Activated T-helper 17 cell treated with anti-CD3 and anti-CD28 coated beads, Interleukin-2, amount 50 U/mL, for 72 hours (primary cell): ENCODE measurements at regions not wholly inside any gene's neighbourhood (a gene's known extent, or its start where the extent isn't known, plus 50 kb on each side); places are given as distances from the start of the nearest gene placed in this dataset.
A peak's percentile ranks its signal among the peaks of the same experiment; 100 is the strongest.

Source experiments
- ATAC-seq: fragments of 150-1000 bp; cut with Tn5 transposase; replicated peaks from 2 replicates; pipeline ENCODE4 v1.10.0; 2021; ENCODE audit warnings: mild to moderate bottlenecking, moderate library complexity
- H3K27ac Mint-ChIP-seq: one replicate; pipeline ENCODE4 v1.8.0; 2022; ENCODE audit warnings: mixed read lengths
- H3K27me3 Mint-ChIP-seq: one replicate; pipeline ENCODE4 v1.8.0; 2022; ENCODE audit warnings: mixed read lengths
- H3K36me3 Mint-ChIP-seq: one replicate; pipeline ENCODE4 v1.8.0; 2022; ENCODE audit warnings: low read depth, mild to moderate bottlenecking, mixed read lengths
- H3K4me1 Mint-ChIP-seq: one replicate; pipeline ENCODE4 v1.8.0; 2022; ENCODE audit warnings: mixed read lengths
- H3K4me3 Mint-ChIP-seq: one replicate; pipeline ENCODE4 v1.8.0; 2022; ENCODE audit warnings: mild to moderate bottlenecking, mixed read lengths
- H3K9me3 Mint-ChIP-seq: one replicate; pipeline ENCODE4 v1.8.0; 2022; ENCODE audit warnings: mixed read lengths

DNA sequence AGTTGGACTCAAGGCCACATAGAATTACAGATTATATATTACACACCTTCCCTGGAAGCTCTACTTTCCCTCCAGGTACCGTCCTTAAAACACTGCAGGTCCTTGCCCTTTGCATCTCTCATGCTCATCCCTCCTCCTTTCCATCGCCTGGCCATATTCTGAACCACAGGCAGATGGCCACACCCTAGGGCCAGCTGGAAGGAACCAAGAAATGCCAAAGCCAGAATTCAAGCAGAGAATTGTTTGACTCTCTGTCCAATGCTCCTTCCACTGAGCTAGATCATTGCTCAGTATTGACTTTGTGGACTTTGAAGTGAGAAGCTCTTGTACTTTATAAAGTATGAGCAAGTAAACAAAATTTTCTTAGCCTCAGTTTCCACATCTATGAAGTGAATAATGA lies 170.3 kb upstream of the SLC24A5 start:
- no peak overlapping the region for H3K4me3 Mint-ChIP-seq
- no peaks in the 10 kb centered on the region for H3K4me1 Mint-ChIP-seq
- peaks cover 3% of the 10 kb centered on the region for H3K9me3 Mint-ChIP-seq
- no peaks in the 10 kb centered on the region for H3K36me3 Mint-ChIP-seq
- no peak for ATAC-seq
- no peaks in the 10 kb centered on the region for H3K27me3 Mint-ChIP-seq
- H3K27ac Mint-ChIP-seq: no peak overlapping the region

GRCh38 chr15:47951781-47952180 lies 169.0 kb upstream of the SLC24A5 start:
- Mint-ChIP-seq H3K36me3 (no peaks in the 10 kb centered on the region), H3K4me3 (no peak overlapping the region), H3K27ac (no peak overlapping the region), H3K9me3 (peaks cover 3% of the 10 kb centered on the region), H3K27me3 (peaks cover 5% of the 10 kb centered on the region), H3K4me1 (no peaks in the 10 kb centered on the region)
- ATAC-seq: no peak

DNA sequence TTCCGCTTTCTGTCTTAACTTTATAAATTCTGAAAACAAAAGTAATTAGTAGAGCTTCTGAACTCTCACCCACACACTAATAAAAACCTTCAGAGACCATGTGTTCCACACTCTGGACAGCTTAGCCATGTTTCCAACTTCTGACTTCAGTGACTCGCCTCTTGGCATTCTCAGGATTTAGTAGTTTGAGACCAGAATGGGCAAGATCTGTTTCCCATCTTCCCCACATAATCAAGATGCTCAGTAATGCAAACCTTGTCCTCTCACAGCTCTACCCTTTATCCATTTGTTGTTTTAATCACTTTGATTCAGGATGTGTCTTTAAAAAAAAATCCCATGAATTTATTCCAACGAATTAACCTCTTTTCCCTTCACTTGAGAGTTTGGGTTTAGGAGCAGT lies 166.6 kb upstream of the SLC24A5 start:
- H3K27me3 Mint-ChIP-seq: peaks cover 5% of the 10 kb centered on the region
- H3K27ac Mint-ChIP-seq: no peak overlapping the region
- H3K9me3 Mint-ChIP-seq: peaks cover 3% of the 10 kb centered on the region
- ATAC-seq: no peak
- H3K36me3 Mint-ChIP-seq: no peaks in the 10 kb centered on the region
- H3K4me1 Mint-ChIP-seq: no peaks in the 10 kb centered on the region
- H3K4me3 Mint-ChIP-seq: no peak overlapping the region

DNA sequence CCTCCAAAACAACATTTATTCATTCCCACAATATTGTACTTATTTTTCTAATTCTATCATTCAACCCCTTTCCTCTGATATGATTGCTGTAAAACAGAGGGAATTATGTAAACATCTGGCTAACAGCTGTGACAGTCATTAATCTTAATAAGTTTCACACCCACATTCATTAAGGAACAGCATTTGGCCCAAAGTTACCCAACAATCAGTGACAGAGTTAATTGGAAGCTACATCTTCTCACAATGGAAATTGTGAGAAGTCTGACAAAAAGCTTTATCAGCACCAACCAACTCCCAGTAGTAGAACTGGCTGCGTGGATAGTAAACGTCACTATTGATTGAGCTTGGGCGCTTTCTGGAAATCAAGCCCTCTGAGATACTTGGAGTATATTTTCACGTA lies 165.8 kb upstream of the SLC24A5 start:
- peaks cover 3% of the 10 kb centered on the region for H3K9me3 Mint-ChIP-seq
- no peaks in the 10 kb centered on the region for H3K4me1 Mint-ChIP-seq
- ATAC-seq: no peak
- H3K4me3 Mint-ChIP-seq: no peak overlapping the region
- no peaks in the 10 kb centered on the region for H3K36me3 Mint-ChIP-seq
- H3K27me3 Mint-ChIP-seq: peaks cover 8% of the 10 kb centered on the region
- no peak overlapping the region for H3K27ac Mint-ChIP-seq

DNA sequence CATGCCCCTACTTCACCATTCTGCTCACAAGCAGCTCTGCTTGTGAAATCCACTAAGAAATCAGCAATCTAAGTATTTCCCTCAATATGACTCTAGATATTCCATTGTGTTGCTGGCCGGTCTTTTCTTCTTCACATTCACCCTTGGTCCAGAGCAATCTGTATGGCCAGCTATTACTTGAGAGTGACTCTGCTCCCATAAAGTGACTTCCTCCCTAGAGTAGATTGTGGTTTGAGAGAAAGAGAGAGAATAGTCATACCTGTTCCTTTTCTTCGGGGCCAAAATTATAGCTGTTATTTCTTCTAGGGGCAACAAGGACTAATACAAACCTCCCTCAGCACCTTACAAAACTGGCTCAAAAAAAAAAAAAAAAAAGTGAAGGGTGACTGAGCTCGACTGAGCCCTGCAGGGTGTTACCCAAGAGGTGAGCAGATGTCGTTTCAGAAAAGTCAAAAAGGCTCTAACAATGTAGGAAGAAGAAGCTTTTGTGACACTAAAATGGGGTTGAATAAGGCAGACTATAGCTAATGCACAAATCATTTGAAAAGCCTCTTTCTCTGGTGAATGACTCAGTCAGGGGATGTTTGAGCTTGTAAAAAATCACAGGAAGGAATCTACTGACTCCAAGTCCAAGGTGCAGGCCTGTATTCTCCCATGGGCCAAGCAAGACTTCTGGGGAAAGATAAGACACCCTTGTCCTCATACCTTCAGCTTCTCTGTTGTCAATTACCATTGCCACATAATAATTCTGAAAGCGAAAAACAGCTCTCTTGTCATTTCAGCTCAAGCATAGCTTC lies 161.0 kb upstream of the SLC24A5 start:
- Mint-ChIP-seq H3K9me3 (peaks cover 4% of the 10 kb centered on the region), H3K4me1 (peaks cover 3% of the 10 kb centered on the region), H3K27ac (no peak overlapping the region), H3K4me3 (no peak overlapping the region), H3K27me3 (peaks cover 13% of the 10 kb centered on the region), H3K36me3 (no peaks in the 10 kb centered on the region)
- no peak for ATAC-seq

- Mint-ChIP-seq H3K9me3 (peaks cover 4% of the 10 kb centered on the region), H3K4me1 (peaks cover 3% of the 10 kb centered on the region), H3K27ac (no peak overlapping the region), H3K4me3 (no peak overlapping the region), H3K27me3 (peaks cover 11% of the 10 kb centered on the region), H3K36me3 (no peaks in the 10 kb centered on the region)
- ATAC-seq: peak; percentile 64
These were observed 159.2 kb upstream of the SLC24A5 start for GRCh38 chr15:47961401-47962090.

GRCh38 chr15:47963265-47963664 lies 157.5 kb upstream of the SLC24A5 start:
- ATAC-seq: no peak
- peaks cover 4% of the 10 kb centered on the region for H3K9me3 Mint-ChIP-seq

GRCh38 chr15:47964229-47964628 lies 156.6 kb upstream of the SLC24A5 start:
- H3K36me3 Mint-ChIP-seq: no peaks in the 10 kb centered on the region
- peaks cover 10% of the 10 kb centered on the region for H3K27me3 Mint-ChIP-seq
- H3K27ac Mint-ChIP-seq: no peak overlapping the region
- H3K9me3 Mint-ChIP-seq: peaks cover 4% of the 10 kb centered on the region
- no peak for ATAC-seq
- no peak overlapping the region for H3K4me3 Mint-ChIP-seq
- peaks cover 3% of the 10 kb centered on the region for H3K4me1 Mint-ChIP-seq

More at GRCh38 chr15:47963265-47963664, 157.5 kb upstream of the SLC24A5 start:
- Mint-ChIP-seq H3K36me3 (no peaks in the 10 kb centered on the region), H3K4me1 (peaks cover 3% of the 10 kb centered on the region), H3K27me3 (peaks cover 11% of the 10 kb centered on the region), H3K27ac (no peak overlapping the region), H3K4me3 (no peak overlapping the region)

GRCh38 chr15:47965297-47965696 lies 155.5 kb upstream of the SLC24A5 start:
- H3K4me3 Mint-ChIP-seq: no peak overlapping the region
- no peaks in the 10 kb centered on the region for H3K36me3 Mint-ChIP-seq
- ATAC-seq: no peak
- peaks cover 3% of the 10 kb centered on the region for H3K4me1 Mint-ChIP-seq
- H3K9me3 Mint-ChIP-seq: peaks cover 4% of the 10 kb centered on the region
- H3K27ac Mint-ChIP-seq: no peak overlapping the region
- peaks cover 8% of the 10 kb centered on the region for H3K27me3 Mint-ChIP-seq

- Mint-ChIP-seq H3K4me3 (no peak overlapping the region), H3K4me1 (no peaks in the 10 kb centered on the region), H3K36me3 (no peaks in the 10 kb centered on the region), H3K27me3 (peaks cover 4% of the 10 kb centered on the region), H3K9me3 (peaks cover 1% of the 10 kb centered on the region), H3K27ac (no peak overlapping the region)
- no peak for ATAC-seq
These were observed 152.2 kb upstream of the SLC24A5 start for GRCh38 chr15:47968593-47968992.

GRCh38 chr15:47971637-47972036 lies 149.2 kb upstream of the SLC24A5 start:
- Mint-ChIP-seq H3K36me3 (no peaks in the 10 kb centered on the region), H3K4me3 (no peak overlapping the region), H3K4me1 (no peaks in the 10 kb centered on the region), H3K9me3 (no peaks in the 10 kb centered on the region), H3K27ac (no peak overlapping the region), H3K27me3 (no peaks in the 10 kb centered on the region)
- no peak for ATAC-seq

DNA sequence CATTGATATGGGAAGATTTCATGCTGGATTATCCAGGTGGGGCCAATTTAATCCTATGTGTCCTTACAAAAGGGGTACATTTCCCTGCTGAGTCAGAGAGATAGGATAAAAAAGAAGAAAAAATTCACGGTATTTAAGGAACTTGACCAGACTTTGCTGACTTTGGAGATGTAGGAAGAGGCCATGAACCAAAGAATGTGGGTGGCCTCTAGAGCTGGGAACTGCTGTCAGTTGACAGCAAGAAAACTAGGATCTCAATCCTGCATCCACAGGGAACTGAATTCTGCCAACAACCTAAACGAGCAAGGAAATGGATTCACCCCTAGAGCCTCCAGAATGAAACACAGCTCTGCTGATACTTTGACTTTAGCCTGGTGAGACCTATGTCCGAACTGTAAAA lies 148.1 kb upstream of the SLC24A5 start:
- H3K36me3 Mint-ChIP-seq: no peaks in the 10 kb centered on the region
- no peaks in the 10 kb centered on the region for H3K9me3 Mint-ChIP-seq
- H3K4me3 Mint-ChIP-seq: no peak overlapping the region
- no peak for ATAC-seq
- H3K4me1 Mint-ChIP-seq: no peaks in the 10 kb centered on the region
- H3K27ac Mint-ChIP-seq: no peak overlapping the region
- peaks cover under 1% of the 10 kb centered on the region for H3K27me3 Mint-ChIP-seq

DNA sequence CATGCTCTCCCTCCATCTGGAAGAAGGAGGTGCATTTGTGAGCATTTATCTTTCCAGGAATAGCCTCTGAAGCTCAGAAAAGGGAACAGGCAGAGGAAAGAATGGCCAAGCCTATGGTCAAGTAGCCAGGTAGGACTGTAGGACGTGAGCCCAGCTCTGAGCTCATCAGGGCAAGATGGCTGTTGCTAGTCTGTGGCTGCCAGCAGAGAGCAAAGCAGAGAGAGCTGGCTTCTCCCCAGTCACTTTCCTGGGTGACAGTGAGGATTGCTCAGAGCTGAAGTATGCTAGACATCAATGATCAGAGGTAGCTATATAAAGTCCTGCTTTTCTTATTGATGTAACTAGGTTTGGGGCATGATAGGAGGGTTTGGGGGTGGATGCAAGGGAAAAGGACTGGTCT lies 146.1 kb upstream of the SLC24A5 start:
- no peak overlapping the region for H3K27ac Mint-ChIP-seq
- H3K36me3 Mint-ChIP-seq: no peaks in the 10 kb centered on the region
- no peak for ATAC-seq
- peaks cover 8% of the 10 kb centered on the region for H3K27me3 Mint-ChIP-seq
- no peaks in the 10 kb centered on the region for H3K4me1 Mint-ChIP-seq
- H3K4me3 Mint-ChIP-seq: no peak overlapping the region
- no peaks in the 10 kb centered on the region for H3K9me3 Mint-ChIP-seq

DNA sequence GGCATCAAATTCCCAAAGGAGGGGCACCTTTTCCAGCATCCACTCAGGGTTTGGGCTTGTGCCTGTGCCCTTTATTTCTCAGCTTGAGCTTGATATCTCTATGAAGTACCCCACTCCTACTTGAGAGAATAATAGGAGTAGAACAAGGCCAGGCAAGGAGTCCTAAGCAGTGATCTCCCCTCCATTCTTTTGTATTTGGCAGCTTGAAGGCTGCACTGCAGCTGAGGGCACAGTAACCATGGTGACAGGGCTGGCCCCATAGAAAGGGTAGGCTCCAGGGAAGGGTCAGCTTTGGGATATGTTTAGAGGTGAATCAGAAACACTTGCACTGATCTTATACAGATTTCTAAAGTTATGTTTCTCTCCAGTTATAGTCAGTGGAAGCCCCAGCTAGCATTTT lies 145.4 kb upstream of the SLC24A5 start:
- H3K4me3 Mint-ChIP-seq: no peak overlapping the region
- no peak overlapping the region for H3K27ac Mint-ChIP-seq
- H3K27me3 Mint-ChIP-seq: peaks cover 8% of the 10 kb centered on the region
- H3K9me3 Mint-ChIP-seq: no peaks in the 10 kb centered on the region
- no peak for ATAC-seq
- no peaks in the 10 kb centered on the region for H3K36me3 Mint-ChIP-seq
- no peaks in the 10 kb centered on the region for H3K4me1 Mint-ChIP-seq

DNA sequence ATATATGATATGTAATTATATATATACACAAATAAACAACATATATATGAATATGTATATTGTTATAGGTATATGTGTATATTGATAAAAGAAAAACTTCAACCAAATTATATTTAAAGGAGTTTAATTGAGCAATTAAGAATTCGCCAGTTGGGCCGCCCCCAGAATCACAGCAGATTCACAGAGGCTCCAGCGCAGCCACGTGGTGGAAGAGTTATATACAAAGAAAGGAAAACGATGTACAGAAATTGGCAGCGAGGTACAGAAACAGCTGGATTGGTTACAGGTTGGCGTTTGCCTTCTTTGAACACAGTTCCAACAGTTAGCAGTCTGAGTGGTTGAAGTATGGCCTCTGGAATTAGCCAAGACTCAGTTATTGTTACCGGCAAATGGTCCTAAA lies 137.3 kb upstream of the SLC24A5 start:
- peaks cover 6% of the 10 kb centered on the region for H3K27me3 Mint-ChIP-seq
- no peak for ATAC-seq
- H3K27ac Mint-ChIP-seq: no peak overlapping the region
- H3K36me3 Mint-ChIP-seq: no peaks in the 10 kb centered on the region
- no peak overlapping the region for H3K4me3 Mint-ChIP-seq
- H3K9me3 Mint-ChIP-seq: no peaks in the 10 kb centered on the region
- H3K4me1 Mint-ChIP-seq: no peaks in the 10 kb centered on the region
